T-cell (primary cell): ENCODE measurements at regions not wholly inside any gene's neighbourhood (a gene's known extent, or its start where the extent isn't known, plus 50 kb on each side); places are given as distances from the start of the nearest gene placed in this dataset.

Source experiments
- ATAC-seq, 4 experiments: fragments of 200-7000 bp in 3 of 4; fragments of 150-1000 bp in 1 of 4; cut with Tn5 transposase; replicated peaks in 1 of 4; 1 replicate in 3 of 4; 2 replicates in 1 of 4; pipeline ENCODE4 v1.10.0; 2021; ENCODE audit warnings: moderate library complexity in 3 of 4, mild to moderate bottlenecking in 2 of 4, moderate number of reproducible peaks in 1 of 4
- CTCF ChIA-PET, 2 donors: fragments of 300-600 bp; sonication (Branson Sonifier 250); formaldehyde crosslinking; loops; one replicate each; lab custom pipeline; 2022; ENCODE audit warnings: antibody characterized with exemption in 2 of 2; lab: Charles Lee
- POLR2A ChIA-PET, 2 donors: fragments of 300-600 bp; sonication (Branson Sonifier 250); formaldehyde crosslinking; loops; one replicate each; lab custom pipeline; 2022; ENCODE audit warnings: antibody characterized with exemption in 2 of 2; lab: Charles Lee
- DNase-seq, 35 experiments: peaks; one replicate each; pipeline versions ENCODE4 v3.0.0 to v3.0.0-alpha.2; 2013 to 2023
- H3K27ac ChIP-seq: one replicate; pipeline ENCODE4 v1.5.1; 2013; ENCODE audit warnings: low read length
- H3K27me3 ChIP-seq, 2 experiments: replicated peaks in 1 of 2; 1 replicate in 1 of 2; 2 replicates in 1 of 2; pipeline versions ENCODE4 v1.6.1 to v1.7.0; 2013; ENCODE audit warnings: low read length in 1 of 2, mixed read lengths in 1 of 2; ENCODE audit not compliant: control insufficient read depth in 2 of 2, insufficient read depth in 2 of 2; ENCODE audit errors: extremely low read depth in 1 of 2
- H3K36me3 ChIP-seq, 2 donors: 1 replicate in 1 of 2; 2 replicates in 1 of 2; pipeline versions ENCODE4 v1.6.1 to v1.7.0; 2013; ENCODE audit warnings: low read length in 1 of 2; ENCODE audit not compliant: control insufficient read depth in 2 of 2, insufficient read depth in 1 of 2; ENCODE audit errors: extremely low read depth in 1 of 2
- H3K4me1 ChIP-seq, 2 experiments: 1 replicate in 1 of 2; 2 replicates in 1 of 2; pipeline versions ENCODE4 v1.6.1 to v1.7.0; 2013; ENCODE audit warnings: low read length in 2 of 2, mixed read lengths in 1 of 2; ENCODE audit not compliant: insufficient read depth in 2 of 2, control insufficient read depth in 1 of 2; ENCODE audit errors: extremely low read depth in 1 of 2
- H3K4me3 ChIP-seq, 2 donors: 1 replicate in 1 of 2; 2 replicates in 1 of 2; pipeline versions ENCODE4 v1.5.1 to v1.7.0; 2013; ENCODE audit warnings: mild to moderate bottlenecking in 2 of 2, low read length in 1 of 2, moderate library complexity in 1 of 2; ENCODE audit not compliant: control insufficient read depth in 1 of 2; ENCODE audit errors: extremely low read depth in 1 of 2
- H3K9me3 ChIP-seq: 2 replicates; pipeline ENCODE4 v1.7.0; 2013
- H3K27ac Mint-ChIP-seq, 2 donors: one replicate each; pipeline ENCODE4 v1.8.0; 2020 to 2021; ENCODE audit warnings: mild to moderate bottlenecking in 2 of 2, mixed read lengths in 2 of 2
- H3K27me3 Mint-ChIP-seq, 2 donors: one replicate each; pipeline ENCODE4 v1.8.0; 2021 to 2022; ENCODE audit warnings: mixed read lengths in 2 of 2
- H3K36me3 Mint-ChIP-seq: one replicate; pipeline ENCODE4 v1.8.0; 2021; ENCODE audit warnings: mixed read lengths
- H3K4me1 Mint-ChIP-seq, 3 donors: one replicate each; pipeline ENCODE4 v1.8.0; 2020 to 2022; ENCODE audit warnings: mixed read lengths in 3 of 3, mild to moderate bottlenecking in 1 of 3
- H3K4me3 Mint-ChIP-seq, 3 donors: one replicate each; pipeline ENCODE4 v1.8.0; 2020 to 2022; ENCODE audit warnings: mild to moderate bottlenecking in 3 of 3, mixed read lengths in 3 of 3, moderate library complexity in 3 of 3
- H3K9me3 Mint-ChIP-seq, 3 donors: one replicate each; pipeline ENCODE4 v1.8.0; 2020 to 2022; ENCODE audit warnings: mixed read lengths in 3 of 3
- WGBS: methylation state at CpG from one replicate; pipeline ENCODE4 v1.1.5; 2013; ENCODE audit warnings: missing lambda C conversion rate; ENCODE audit not compliant: insufficient coverage; 5-methylcytosine and 5-hydroxymethylcytosine counted together

DNA sequence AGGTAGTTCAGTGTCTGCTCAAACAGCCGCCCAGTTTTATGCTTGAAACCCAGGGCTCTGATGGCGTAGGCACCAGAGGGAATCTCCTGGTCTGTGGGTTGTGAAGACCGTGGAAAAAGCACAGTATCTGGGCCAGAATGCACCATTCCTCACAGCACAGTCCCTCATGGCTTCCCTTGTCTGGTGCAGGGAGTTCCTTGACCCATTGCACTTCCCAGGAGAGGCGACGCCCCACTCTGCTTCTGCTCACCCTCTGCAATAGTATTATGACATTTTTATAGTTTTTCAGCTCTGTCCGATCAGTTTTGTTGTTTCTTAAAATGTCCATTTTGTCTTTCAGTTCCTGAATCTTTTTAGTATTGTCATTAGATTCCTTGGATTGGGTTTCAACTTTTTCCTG, 343.5 kb downstream of the EDEM1 start:
- ATAC-seq (no peak), DNase-seq (no peak)
- Mint-ChIP-seq H3K36me3 (no peaks in the 10 kb centered on the region), H3K4me1 (no peaks in the 10 kb centered on the region), H3K4me3 (no peak overlapping the region), H3K27ac (no peak overlapping the region), H3K27me3 (peaks cover 3 to 4% of the 10 kb centered on the region in 2 donors), H3K9me3 (peaks cover 0 to 4% (median 3%) of the 10 kb centered on the region in 3 donors)
- ChIA-PET POLR2A (no interaction called here), CTCF (interaction anchor here in 1 of 2 donors (0.6 kb wide), 1 partner anchor 359 kb away, joined by 5 read pairs; no protein-coding TSS in a partner anchor)
- Histone ChIP-seq H3K9me3 (no peaks in the 10 kb centered on the region), H3K4me1 (no peaks in the 10 kb centered on the region), H3K4me3 (no peak overlapping the region), H3K27me3 (peaks cover 0 to 9% of the 10 kb centered on the region in 2 experiments), H3K27ac (no peak overlapping the region), H3K36me3 (no peaks in the 10 kb centered on the region)
- 40% methylated on average over 1 of the region's 6 CpGs for WGBS

- Mint-ChIP-seq H3K4me1 (no peaks in the 10 kb centered on the region), H3K27me3 (peaks cover 3 to 4% of the 10 kb centered on the region in 2 donors), H3K9me3 (peaks cover 0 to 4% (median 3%) of the 10 kb centered on the region in 3 donors), H3K4me3 (no peak overlapping the region), H3K36me3 (no peaks in the 10 kb centered on the region), H3K27ac (no peak overlapping the region)
- DNase-seq (no peak), ATAC-seq (no peak)
- CTCF ChIA-PET, result no interaction called here
- POLR2A ChIA-PET, result interaction anchor here in 1 of 2 donors (0.5 kb wide), 1 partner anchor 134 kb away, joined by 3 read pairs; no protein-coding TSS in a partner anchor
- WGBS, result 54% methylated on average over 2 of the region's 3 CpGs
- Histone ChIP-seq H3K9me3 (no peaks in the 10 kb centered on the region), H3K27ac (no peak overlapping the region), H3K27me3 (peaks cover 0 to 9% of the 10 kb centered on the region in 2 experiments), H3K36me3 (no peaks in the 10 kb centered on the region), H3K4me3 (no peak overlapping the region), H3K4me1 (no peaks in the 10 kb centered on the region)
Observed at GRCh38 chr3:5531741-5532290, 344.3 kb downstream of the EDEM1 start.

GRCh38 chr3:5540532-5540931, 353.0 kb downstream of the EDEM1 start:
- ATAC-seq (no peak), DNase-seq (no peak)
- Mint-ChIP-seq H3K4me3 (no peak overlapping the region), H3K27ac (no peak overlapping the region), H3K9me3 (peaks cover 0 to 22% (median 5%) of the 10 kb centered on the region in 3 donors), H3K27me3 (no peaks in the 10 kb centered on the region), H3K36me3 (no peaks in the 10 kb centered on the region), H3K4me1 (no peaks in the 10 kb centered on the region)
- CTCF ChIA-PET, result no interaction called here
- Histone ChIP-seq H3K27ac (no peak overlapping the region), H3K4me1 (no peaks in the 10 kb centered on the region), H3K36me3 (no peaks in the 10 kb centered on the region), H3K9me3 (peaks cover 4% of the 10 kb centered on the region), H3K27me3 (no peaks in the 10 kb centered on the region), H3K4me3 (no peak overlapping the region)
- POLR2A ChIA-PET, result no interaction called here
- 97% methylated on average over 11 of the region's 13 CpGs for WGBS

DNA sequence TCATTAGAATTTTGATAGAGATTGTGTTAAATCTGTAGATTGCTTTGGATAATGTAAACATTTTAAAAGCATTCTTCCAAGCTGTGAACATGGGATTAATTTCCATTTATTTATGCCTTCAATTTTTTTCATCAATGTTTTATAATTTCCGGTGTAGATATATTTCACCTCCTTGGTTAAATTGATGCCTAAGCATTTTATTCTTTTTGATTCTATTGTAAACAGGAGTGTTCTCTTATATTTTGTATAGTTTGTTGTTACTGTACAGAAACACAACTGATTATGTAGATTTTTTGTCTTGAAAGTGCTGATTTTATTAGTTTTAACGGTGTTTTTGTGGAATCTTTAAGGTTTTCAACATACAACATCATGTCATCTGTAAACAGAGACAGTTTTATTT, 355.0 kb downstream of the EDEM1 start:
- ATAC-seq (no peak), DNase-seq (no peak)
- Histone ChIP-seq H3K9me3 (peaks cover 4% of the 10 kb centered on the region), H3K4me1 (no peaks in the 10 kb centered on the region), H3K36me3 (no peaks in the 10 kb centered on the region), H3K27ac (no peak overlapping the region), H3K4me3 (no peak overlapping the region), H3K27me3 (no peaks in the 10 kb centered on the region)
- ChIA-PET CTCF (no interaction called here), POLR2A (no interaction called here)
- no peaks in the 10 kb centered on the region for H3K36me3 Mint-ChIP-seq
- WGBS, result no CpG with 5 or more reads among the region's 2 CpGs
- no peak overlapping the region for H3K27ac Mint-ChIP-seq
- H3K27me3 Mint-ChIP-seq, result no peaks in the 10 kb centered on the region
- H3K4me3 Mint-ChIP-seq, result no peak overlapping the region
- H3K4me1 Mint-ChIP-seq, result no peaks in the 10 kb centered on the region
- peaks cover 5 to 36% (median 5%) of the 10 kb centered on the region in 3 donors for H3K9me3 Mint-ChIP-seq

GRCh38 chr3:5543047-5543446, 355.5 kb downstream of the EDEM1 start:
- Mint-ChIP-seq H3K36me3 (no peaks in the 10 kb centered on the region), H3K27ac (no peak overlapping the region), H3K27me3 (no peaks in the 10 kb centered on the region), H3K9me3 (peaks cover 5 to 36% (median 5%) of the 10 kb centered on the region in 3 donors), H3K4me3 (no peak overlapping the region), H3K4me1 (no peaks in the 10 kb centered on the region)
- POLR2A ChIA-PET, result no interaction called here
- no peak for DNase-seq
- no peak for ATAC-seq
- CTCF ChIA-PET, result no interaction called here
- no peak overlapping the region for H3K27ac ChIP-seq
- H3K9me3 ChIP-seq, result peaks cover 4% of the 10 kb centered on the region
- H3K36me3 ChIP-seq, result no peaks in the 10 kb centered on the region
- no peaks in the 10 kb centered on the region for H3K4me1 ChIP-seq
- H3K27me3 ChIP-seq, result no peaks in the 10 kb centered on the region
- no peak overlapping the region for H3K4me3 ChIP-seq
- WGBS, result no CpG with 5 or more reads among the region's 1 CpG

GRCh38 chr3:5545719-5546118, 358.2 kb downstream of the EDEM1 start:
- Mint-ChIP-seq H3K4me1 (no peaks in the 10 kb centered on the region), H3K27ac (no peak overlapping the region), H3K4me3 (no peak overlapping the region), H3K27me3 (peaks cover 0 to 3% of the 10 kb centered on the region in 2 donors), H3K9me3 (peaks cover 10 to 36% (median 11%) of the 10 kb centered on the region in 3 donors), H3K36me3 (no peaks in the 10 kb centered on the region)
- no peaks in the 10 kb centered on the region for H3K4me1 ChIP-seq
- H3K27me3 ChIP-seq, result no peaks in the 10 kb centered on the region
- CTCF ChIA-PET, result no interaction called here
- no peak for DNase-seq
- H3K4me3 ChIP-seq, result no peak overlapping the region
- 88% methylated on average over 1 of the region's 1 CpG for WGBS
- H3K27ac ChIP-seq, result no peak overlapping the region
- no peaks in the 10 kb centered on the region for H3K36me3 ChIP-seq
- H3K9me3 ChIP-seq, result peaks cover 4% of the 10 kb centered on the region
- ATAC-seq, result no peak
- POLR2A ChIA-PET, result no interaction called here
